HEK293 (cell line): ENCODE measurements at regions not wholly inside any gene's neighbourhood (a gene's known extent, or its start where the extent isn't known, plus 50 kb on each side); places are given as distances from the start of the nearest gene placed in this dataset.
"Not testable (repeated sequence)": the region's sequence is repeated elsewhere in the genome, so short reads cannot be mapped to it uniquely, and the experiment has no call there.

Source experiments
- ATF2 ChIP-seq: fragments of 450-650 bp; formaldehyde crosslinking; IDR thresholded peaks from 2 replicates; pipeline ENCODE4 v1.5.1; 2016; ENCODE audit warnings: missing biosample characterization, missing genetic modification characterization, low read depth
- CTCF ChIP-seq: fragments of 450-650 bp; formaldehyde crosslinking; IDR thresholded peaks from 2 replicates; pipeline ENCODE4 v1.5.1; 2016; ENCODE audit warnings: missing biosample characterization, missing genetic modification characterization
- KLF1 ChIP-seq: fragments of 450-650 bp; formaldehyde crosslinking; IDR thresholded peaks from 2 replicates; pipeline ENCODE4 v1.5.1; 2016; ENCODE audit warnings: missing biosample characterization, missing genetic modification characterization
- OSR2 ChIP-seq: fragments of 450-650 bp; formaldehyde crosslinking; IDR thresholded peaks from 2 replicates; pipeline ENCODE4 v1.5.1; 2016; ENCODE audit warnings: missing biosample characterization, missing genetic modification characterization
- REPIN1 ChIP-seq: fragments of 450-650 bp; formaldehyde crosslinking; IDR thresholded peaks from 2 replicates; pipeline ENCODE4 v1.5.1; 2017; ENCODE audit warnings: missing biosample characterization, missing genetic modification characterization, low read depth
- SALL2 ChIP-seq: fragments of 450-650 bp; formaldehyde crosslinking; IDR thresholded peaks from 2 replicates; pipeline ENCODE4 v1.5.0; 2017; ENCODE audit warnings: missing biosample characterization, mild to moderate bottlenecking, missing genetic modification characterization, borderline replicate concordance
- ZNF202 ChIP-seq: fragments of 450-650 bp; formaldehyde crosslinking; IDR thresholded peaks from 2 replicates; pipeline ENCODE4 v1.5.1; 2016; ENCODE audit warnings: missing biosample characterization, missing genetic modification characterization, borderline replicate concordance
- ZNF23 ChIP-seq: fragments of 450-650 bp; formaldehyde crosslinking; IDR thresholded peaks from 2 replicates; pipeline ENCODE4 v1.5.1; 2016; ENCODE audit warnings: missing biosample characterization, missing genetic modification characterization, borderline replicate concordance
- ZNF24 ChIP-seq: fragments of 450-650 bp; formaldehyde crosslinking; IDR thresholded peaks from 2 replicates; pipeline ENCODE4 v1.5.1; 2016; ENCODE audit warnings: missing biosample characterization, missing genetic modification characterization
- ZNF37A ChIP-seq: fragments of 450-650 bp; IDR thresholded peaks from 2 replicates; pipeline ENCODE4 v1.5.1; 2018; ENCODE audit warnings: missing biosample characterization, missing genetic modification characterization
- ZNF513 ChIP-seq: fragments of 450-650 bp; IDR thresholded peaks from 2 replicates; pipeline ENCODE4 v1.5.1; 2018; ENCODE audit warnings: missing biosample characterization, missing genetic modification characterization
- ZXDB ChIP-seq: fragments of 450-650 bp; formaldehyde crosslinking; IDR thresholded peaks from 2 replicates; pipeline ENCODE4 v1.5.1; 2016; ENCODE audit warnings: missing biosample characterization, missing genetic modification characterization
- TF ChIP-seq, protein P1 (sequence below): fragments of 450-650 bp; formaldehyde crosslinking; conservative IDR thresholded peaks from 2 replicates; pipeline ENCODE4 v1.5.1; 2016; ENCODE audit warnings: low read depth, missing biosample characterization, missing genetic modification characterization

- not testable (repeated sequence) for TF ChIP-seq ZNF24 (tag by site-specific recombination); ZNF202; SALL2 (tag by site-specific recombination); CTCF; ZNF37A; KLF1 (tag by site-specific recombination); OSR2 (tag by site-specific recombination); ATF2 (tag by site-specific recombination); ZXDB (tag by site-specific recombination); ZNF513 (tag by site-specific recombination); REPIN1 (tag by site-specific recombination); ZNF23 (tag by site-specific recombination)
- TF ChIP-seq, protein P1, sequence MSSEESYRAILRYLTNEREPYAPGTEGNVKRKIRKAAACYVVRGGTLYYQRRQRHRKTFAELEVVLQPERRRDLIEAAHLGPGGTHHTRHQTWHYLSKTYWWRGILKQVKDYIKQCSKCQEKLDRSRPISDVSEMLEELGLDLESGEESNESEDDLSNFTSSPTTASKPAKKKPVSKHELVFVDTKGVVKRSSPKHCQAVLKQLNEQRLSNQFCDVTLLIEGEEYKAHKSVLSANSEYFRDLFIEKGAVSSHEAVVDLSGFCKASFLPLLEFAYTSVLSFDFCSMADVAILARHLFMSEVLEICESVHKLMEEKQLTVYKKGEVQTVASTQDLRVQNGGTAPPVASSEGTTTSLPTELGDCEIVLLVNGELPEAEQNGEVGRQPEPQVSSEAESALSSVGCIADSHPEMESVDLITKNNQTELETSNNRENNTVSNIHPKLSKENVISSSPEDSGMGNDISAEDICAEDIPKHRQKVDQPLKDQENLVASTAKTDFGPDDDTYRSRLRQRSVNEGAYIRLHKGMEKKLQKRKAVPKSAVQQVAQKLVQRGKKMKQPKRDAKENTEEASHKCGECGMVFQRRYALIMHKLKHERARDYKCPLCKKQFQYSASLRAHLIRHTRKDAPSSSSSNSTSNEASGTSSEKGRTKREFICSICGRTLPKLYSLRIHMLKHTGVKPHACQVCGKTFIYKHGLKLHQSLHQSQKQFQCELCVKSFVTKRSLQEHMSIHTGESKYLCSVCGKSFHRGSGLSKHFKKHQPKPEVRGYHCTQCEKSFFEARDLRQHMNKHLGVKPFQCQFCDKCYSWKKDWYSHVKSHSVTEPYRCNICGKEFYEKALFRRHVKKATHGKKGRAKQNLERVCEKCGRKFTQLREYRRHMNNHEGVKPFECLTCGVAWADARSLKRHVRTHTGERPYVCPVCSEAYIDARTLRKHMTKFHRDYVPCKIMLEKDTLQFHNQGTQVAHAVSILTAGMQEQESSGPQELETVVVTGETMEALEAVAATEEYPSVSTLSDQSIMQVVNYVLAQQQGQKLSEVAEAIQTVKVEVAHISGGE (tag by site-specific recombination), result not testable (repeated sequence)
These were observed 67.2 kb upstream of the SMAD3 start for GRCh38 chr15:66998234-66998633.
